ENCODE measurements at regions not wholly inside any gene's neighbourhood (a gene's known extent, or its start where the extent isn't known, plus 50 kb on each side); places are given as distances from the start of the nearest gene placed in this dataset.

DNA sequence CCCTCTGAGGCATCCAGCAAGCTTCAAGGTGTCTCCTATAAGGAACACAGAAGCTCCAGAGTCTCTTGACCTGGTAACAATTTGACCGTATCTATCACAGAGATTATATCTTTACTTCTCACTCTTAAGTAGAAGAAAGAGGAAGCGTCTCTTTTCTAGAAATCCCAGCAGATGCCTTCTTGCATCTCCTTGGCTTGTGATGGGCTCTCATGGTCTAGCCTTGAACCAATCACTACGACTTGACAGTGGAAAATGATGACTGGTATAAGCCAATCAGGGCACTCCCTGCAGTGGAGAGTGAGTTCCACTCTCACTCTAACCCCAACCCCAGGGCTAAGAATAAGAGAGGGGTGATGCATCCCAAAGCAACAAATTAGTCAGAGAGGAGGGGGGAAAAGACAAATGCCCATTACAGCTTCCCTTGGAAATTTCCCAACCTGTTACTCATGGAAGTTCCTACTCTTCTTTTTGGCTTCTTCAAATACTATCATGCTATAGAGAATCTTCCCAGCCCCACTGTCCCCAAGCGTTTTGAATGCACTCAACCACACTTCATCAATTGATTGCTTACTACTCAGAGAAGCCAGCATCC is 293.5 kb downstream of the MN1 start:
- WGBS, 2 donors, result 67 to 70% methylated on average over 4 of the region's 4 CpGs
- DNase-seq (no peak), ATAC-seq (ENCODE audit: insufficient read depth, low FRiP score) (no peak)
- H3K36me3 ChIP-seq (ENCODE audit: control insufficient read depth in 4 of 4, insufficient read depth in 4 of 4, low read length in 4 of 4), result no peaks in the 10 kb centered on the region
- H3K4me1 ChIP-seq (ENCODE audit: control insufficient read depth in 5 of 5, insufficient read depth in 5 of 5, low read length in 5 of 5), result peaks cover 0 to 12% (median 4%) of the 10 kb centered on the region in 5 donors
- peaks cover 0 to 3% (median 0%) of the 10 kb centered on the region in 4 donors for H3K9me3 ChIP-seq (ENCODE audit: control insufficient read depth in 4 of 4, insufficient read depth in 3 of 4, low read length in 3 of 4)
- no peak overlapping the region for H3K4me3 ChIP-seq
- H3K9ac ChIP-seq (ENCODE audit: insufficient read depth in 1 of 2, low read length in 2 of 2), result no peak overlapping the region
- no peak overlapping the region for H3K27ac ChIP-seq (ENCODE audit: low read depth in 1 of 2, low read length in 1 of 2)
- no peaks in the 10 kb centered on the region for H3K27me3 ChIP-seq (ENCODE audit: control insufficient read depth in 3 of 3, insufficient read depth in 3 of 3, low read length in 2 of 3)
- TF ChIP-seq, protein P1, sequence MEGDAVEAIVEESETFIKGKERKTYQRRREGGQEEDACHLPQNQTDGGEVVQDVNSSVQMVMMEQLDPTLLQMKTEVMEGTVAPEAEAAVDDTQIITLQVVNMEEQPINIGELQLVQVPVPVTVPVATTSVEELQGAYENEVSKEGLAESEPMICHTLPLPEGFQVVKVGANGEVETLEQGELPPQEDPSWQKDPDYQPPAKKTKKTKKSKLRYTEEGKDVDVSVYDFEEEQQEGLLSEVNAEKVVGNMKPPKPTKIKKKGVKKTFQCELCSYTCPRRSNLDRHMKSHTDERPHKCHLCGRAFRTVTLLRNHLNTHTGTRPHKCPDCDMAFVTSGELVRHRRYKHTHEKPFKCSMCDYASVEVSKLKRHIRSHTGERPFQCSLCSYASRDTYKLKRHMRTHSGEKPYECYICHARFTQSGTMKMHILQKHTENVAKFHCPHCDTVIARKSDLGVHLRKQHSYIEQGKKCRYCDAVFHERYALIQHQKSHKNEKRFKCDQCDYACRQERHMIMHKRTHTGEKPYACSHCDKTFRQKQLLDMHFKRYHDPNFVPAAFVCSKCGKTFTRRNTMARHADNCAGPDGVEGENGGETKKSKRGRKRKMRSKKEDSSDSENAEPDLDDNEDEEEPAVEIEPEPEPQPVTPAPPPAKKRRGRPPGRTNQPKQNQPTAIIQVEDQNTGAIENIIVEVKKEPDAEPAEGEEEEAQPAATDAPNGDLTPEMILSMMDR (IDR thresholded peaks at IDR 0.05; ENCODE audit: control extremely low read depth, extremely low read depth), result no peak

DNA sequence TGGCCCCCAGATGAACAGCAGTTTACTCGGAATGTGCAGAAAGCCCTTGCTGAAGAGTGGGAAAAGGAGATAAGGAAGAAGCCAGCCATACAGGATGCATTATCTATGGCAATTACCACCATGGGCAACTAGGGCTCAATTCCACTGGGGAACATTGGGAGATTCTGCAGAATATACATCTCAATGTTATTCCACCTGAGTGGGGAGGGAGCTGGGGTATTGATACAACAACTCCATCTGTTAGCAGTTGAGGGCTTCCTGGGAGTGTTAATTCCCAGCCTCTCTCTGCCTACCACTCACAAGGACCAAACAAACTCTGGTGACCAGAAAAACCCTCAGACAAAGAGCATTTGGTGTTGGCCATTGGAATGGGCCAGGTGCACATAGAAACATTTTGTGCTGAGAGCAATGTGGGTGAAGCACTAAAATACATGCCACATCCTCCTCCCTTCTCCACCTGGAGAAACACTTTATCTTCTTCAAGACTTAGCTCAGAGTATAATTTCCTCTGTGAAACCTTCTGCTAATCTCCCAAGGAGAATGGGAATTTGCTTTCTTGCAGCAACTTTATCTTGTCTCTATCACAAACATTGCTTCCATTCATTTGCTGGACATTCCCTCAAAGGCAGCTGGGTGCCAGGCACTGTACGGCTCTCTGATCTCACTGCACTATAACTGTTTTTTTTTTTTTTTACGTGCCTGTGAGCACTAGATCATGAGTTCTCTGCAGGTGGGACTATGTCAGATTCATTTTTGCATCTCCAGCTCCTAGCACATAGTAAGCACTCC is 292.2 kb downstream of the MN1 start:
- no peak for ATAC-seq (ENCODE audit: insufficient read depth, low FRiP score)
- TF ChIP-seq, protein P1 (IDR thresholded peaks at IDR 0.05; ENCODE audit: control extremely low read depth, extremely low read depth), result no peak

DNA sequence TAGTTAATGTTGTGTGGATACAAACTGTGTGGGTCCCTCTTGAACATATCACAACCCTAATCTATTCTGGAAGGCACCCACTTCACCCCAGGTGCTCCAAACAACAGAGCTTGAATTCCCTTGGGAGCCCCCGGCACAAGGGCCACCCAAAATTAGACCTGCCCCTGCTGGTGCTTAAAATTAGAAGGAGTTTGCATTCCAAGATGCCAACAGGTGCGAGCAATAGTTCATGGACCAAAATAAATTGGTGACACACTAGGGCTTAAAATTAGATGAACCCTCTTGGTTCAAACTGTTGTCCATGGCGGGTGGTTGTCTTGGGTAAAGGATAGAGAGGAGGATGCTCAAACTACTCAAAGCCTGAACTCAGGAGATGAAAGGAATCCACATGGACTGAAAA is 291.5 kb downstream of the MN1 start:
- DNase-seq (no peak), ATAC-seq (ENCODE audit: insufficient read depth, low FRiP score) (no peak)
- no peaks in the 10 kb centered on the region for H3K27me3 ChIP-seq (ENCODE audit: control insufficient read depth in 3 of 3, insufficient read depth in 3 of 3, low read length in 2 of 3)
- no peak overlapping the region for H3K9ac ChIP-seq (ENCODE audit: insufficient read depth in 1 of 2, low read length in 2 of 2)
- peaks cover 0 to 12% (median 4%) of the 10 kb centered on the region in 5 donors for H3K4me1 ChIP-seq (ENCODE audit: control insufficient read depth in 5 of 5, insufficient read depth in 5 of 5, low read length in 5 of 5)
- no peak overlapping the region for H3K27ac ChIP-seq (ENCODE audit: low read depth in 1 of 2, low read length in 1 of 2)
- no peaks in the 10 kb centered on the region for H3K36me3 ChIP-seq (ENCODE audit: control insufficient read depth in 4 of 4, insufficient read depth in 4 of 4, low read length in 4 of 4)
- WGBS, 2 donors, result 78 to 95% methylated on average over 3 of the region's 3 CpGs
- H3K4me3 ChIP-seq, result no peak overlapping the region
- TF ChIP-seq, protein P1 (IDR thresholded peaks at IDR 0.05; ENCODE audit: control extremely low read depth, extremely low read depth), result no peak
- H3K9me3 ChIP-seq (ENCODE audit: control insufficient read depth in 4 of 4, insufficient read depth in 3 of 4, low read length in 3 of 4), result peaks cover 0 to 3% (median 0%) of the 10 kb centered on the region in 4 donors

More for the DNA sequence above, 292.2 kb downstream of the MN1 start:
- H3K9me3 ChIP-seq (ENCODE audit: control insufficient read depth in 4 of 4, insufficient read depth in 3 of 4, low read length in 3 of 4), result peaks cover 0 to 3% (median 0%) of the 10 kb centered on the region in 4 donors
- no peak overlapping the region for H3K4me3 ChIP-seq
- no peak for DNase-seq
- H3K27me3 ChIP-seq (ENCODE audit: control insufficient read depth in 3 of 3, insufficient read depth in 3 of 3, low read length in 2 of 3), result no peaks in the 10 kb centered on the region
- no peak overlapping the region for H3K27ac ChIP-seq (ENCODE audit: low read depth in 1 of 2, low read length in 1 of 2)
- no peaks in the 10 kb centered on the region for H3K36me3 ChIP-seq (ENCODE audit: control insufficient read depth in 4 of 4, insufficient read depth in 4 of 4, low read length in 4 of 4)
- WGBS, 2 donors, result 74 to 87% methylated on average over 3 of the region's 3 CpGs
- peaks cover 0 to 12% (median 4%) of the 10 kb centered on the region in 5 donors for H3K4me1 ChIP-seq (ENCODE audit: control insufficient read depth in 5 of 5, insufficient read depth in 5 of 5, low read length in 5 of 5)
- H3K9ac ChIP-seq (ENCODE audit: insufficient read depth in 1 of 2, low read length in 2 of 2), result no peak overlapping the region

Measured in lung (tissue), 11 donors.